PC-3 (cell line): ENCODE measurements at regions not wholly inside any gene's neighbourhood (a gene's known extent, or its start where the extent isn't known, plus 50 kb on each side); places are given as distances from the start of the nearest gene placed in this dataset.

ENCODE experiments used
- CTCF ChIP-seq: fragments of 300-600 bp; sonication (generic); conservative IDR thresholded peaks from 2 replicates; pipeline ENCODE4 v1.5.1; 2017; ENCODE audit warnings: antibody characterized with exemption, low read depth, mild to moderate bottlenecking, low read length
- EZH2 ChIP-seq: fragments of 300-600 bp; sonication (generic); IDR thresholded peaks from one replicate; pipeline ENCODE4 v1.6.1; 2017; ENCODE audit warnings: antibody characterized with exemption, mild to moderate bottlenecking, low read length; ENCODE audit not compliant: unreplicated experiment

DNA sequence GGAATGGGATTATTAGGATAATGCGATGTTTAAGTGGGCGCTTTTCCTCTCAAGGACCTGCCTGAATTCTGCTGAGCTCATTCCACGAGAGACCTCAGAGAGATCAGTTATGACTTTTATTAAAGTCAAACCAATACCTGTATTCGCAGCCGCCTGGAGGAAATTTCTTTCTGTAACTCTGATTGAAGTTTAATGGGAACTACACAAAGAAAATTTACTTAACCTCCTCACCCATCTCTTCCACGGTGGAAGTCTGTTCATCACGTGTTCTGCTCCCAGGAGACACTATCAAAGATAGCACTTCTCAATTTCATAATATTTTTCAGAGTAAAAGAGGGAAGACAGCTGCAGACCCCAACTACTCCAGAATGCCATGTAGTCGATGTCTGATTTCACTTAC lies 334.7 kb upstream of the POU3F1 start:
- TF ChIP-seq CTCF (no peak), EZH2 (no peak)
